CD4-positive, alpha-beta T cell (primary cell): ENCODE measurements at regions not wholly inside any gene's neighbourhood (a gene's known extent, or its start where the extent isn't known, plus 50 kb on each side); places are given as distances from the start of the nearest gene placed in this dataset.

Source experiments
- ATAC-seq: fragments of 200-7000 bp; cut with Tn5 transposase; one replicate; pipeline ENCODE4 v1.10.0; 2022; ENCODE audit warnings: mild to moderate bottlenecking; ENCODE audit not compliant: poor library complexity
- CTCF ChIA-PET: fragments of 350-600 bp; sonication (Branson Sonifier 250); formaldehyde crosslinking; loops from one replicate; lab custom pipeline; 2021; ENCODE audit warnings: antibody characterized with exemption, inconsistent platforms; lab: Charles Lee
- POLR2A ChIA-PET: fragments of 350-600 bp; sonication (Branson Sonifier 250); formaldehyde crosslinking; loops from one replicate; lab custom pipeline; 2021; ENCODE audit warnings: antibody characterized with exemption, inconsistent platforms; lab: Charles Lee
- DNase-seq, 14 experiments: peaks; one replicate each; pipeline ENCODE4 v3.0.0-alpha.2; 2013 to 2020; ENCODE audit warnings: mixed read lengths in 2 of 14
- H3K27ac ChIP-seq, 2 donors: one replicate each; pipeline versions ENCODE4 v1.5.1 to v1.7.0; 2013; ENCODE audit warnings: low read length in 2 of 2, low read depth in 1 of 2, mild to moderate bottlenecking in 1 of 2
- H3K27me3 ChIP-seq, 2 experiments: 1 replicate in 1 of 2; 2 replicates in 1 of 2; pipeline versions ENCODE4 v1.6.1 to v1.7.0; 2013; ENCODE audit warnings: low read length in 2 of 2, control low read depth in 1 of 2, mild to moderate bottlenecking in 1 of 2, moderate library complexity in 1 of 2; ENCODE audit not compliant: insufficient read depth in 2 of 2, control insufficient read depth in 1 of 2
- H3K36me3 ChIP-seq: one replicate; pipeline ENCODE4 v1.6.1; 2013; ENCODE audit warnings: low read length, control low read depth; ENCODE audit not compliant: insufficient read depth
- H3K4me1 ChIP-seq: one replicate; pipeline ENCODE4 v1.6.1; 2013; ENCODE audit warnings: low read length, control low read depth; ENCODE audit not compliant: insufficient read depth
- H3K4me3 ChIP-seq: one replicate; pipeline ENCODE4 v1.5.1; 2013; ENCODE audit warnings: mild to moderate bottlenecking, low read length, moderate library complexity
- H3K9me3 ChIP-seq, 2 experiments: 1 replicate in 1 of 2; 2 replicates in 1 of 2; pipeline versions ENCODE4 v1.6.1 to v1.7.0; 2013; ENCODE audit warnings: low read length in 2 of 2, mild to moderate bottlenecking in 2 of 2, control low read depth in 1 of 2, moderate library complexity in 1 of 2; ENCODE audit not compliant: control insufficient read depth in 1 of 2, insufficient read depth in 1 of 2
- H3K27ac Mint-ChIP-seq: one replicate; pipeline ENCODE4 v1.8.0; 2020; ENCODE audit warnings: mixed read lengths
- H3K27me3 Mint-ChIP-seq: one replicate; pipeline ENCODE4 v1.8.0; 2021; ENCODE audit warnings: mixed read lengths
- H3K36me3 Mint-ChIP-seq: one replicate; pipeline ENCODE4 v1.8.0; 2021; ENCODE audit warnings: low read depth, mixed read lengths
- H3K4me1 Mint-ChIP-seq: one replicate; pipeline ENCODE4 v1.8.0; 2021; ENCODE audit warnings: low read depth, mixed read lengths
- H3K4me3 Mint-ChIP-seq: one replicate; pipeline ENCODE4 v1.8.0; 2020; ENCODE audit warnings: mild to moderate bottlenecking, mixed read lengths
- H3K9me3 Mint-ChIP-seq: one replicate; pipeline ENCODE4 v1.8.0; 2020; ENCODE audit warnings: mixed read lengths
- CTCF ChIP-seq: fragments of 200-600 bp; IDR thresholded peaks from one replicate; pipeline ENCODE4 v1.8.0; 2022; ENCODE audit warnings: antibody characterized with exemption, mild to moderate bottlenecking
- intact Hi-C, 2 experiments: fragments of 100-400 bp; cut with DNase I in 1 of 2; cut with micrococcal nuclease in 1 of 2; formaldehyde crosslinking; loops; one replicate each; pipeline versions ENCODE4 v1.15.1 to v1.9.0; 2023 to 2025; cut with DNase I, micrococcal nuclease

GRCh38 chr6:1257778-1258177 is 54.1 kb upstream of the FOXQ1 start:
- H3K27ac Mint-ChIP-seq: no peak overlapping the region
- H3K4me1 Mint-ChIP-seq: no peaks in the 10 kb centered on the region
- no peaks in the 10 kb centered on the region for H3K36me3 Mint-ChIP-seq
- H3K36me3 ChIP-seq: no peaks in the 10 kb centered on the region
- no peak overlapping the region for H3K4me3 ChIP-seq
- TF ChIP-seq CTCF: no peak
- no peak for DNase-seq
- ChIA-PET POLR2A (no interaction called here), CTCF (no interaction called here)
- no peak overlapping the region for H3K4me3 Mint-ChIP-seq
- peaks cover 0 to 17% of the 10 kb centered on the region in 2 experiments for H3K27me3 ChIP-seq
- no peaks in the 10 kb centered on the region for H3K9me3 Mint-ChIP-seq
- H3K4me1 ChIP-seq: no peaks in the 10 kb centered on the region
- intact Hi-C loops: no loop called here
- no peaks in the 10 kb centered on the region for H3K9me3 ChIP-seq
- peaks cover 35% of the 10 kb centered on the region for H3K27me3 Mint-ChIP-seq
- H3K27ac ChIP-seq: no peak overlapping the region
- no peak for ATAC-seq

GRCh38 chr6:1256435-1257008 is 55.4 kb upstream of the FOXQ1 start:
- H3K27me3 Mint-ChIP-seq: peaks cover 29% of the 10 kb centered on the region
- ATAC-seq (no peak), DNase-seq (no peak)
- no peak overlapping the region for H3K27ac Mint-ChIP-seq
- H3K36me3 ChIP-seq: no peaks in the 10 kb centered on the region
- POLR2A ChIA-PET: no interaction called here
- H3K27ac ChIP-seq: no peak overlapping the region
- H3K9me3 Mint-ChIP-seq: no peaks in the 10 kb centered on the region
- intact Hi-C loops: no loop called here
- H3K27me3 ChIP-seq: peaks cover 0 to 17% of the 10 kb centered on the region in 2 experiments
- no peaks in the 10 kb centered on the region for H3K4me1 ChIP-seq
- no peaks in the 10 kb centered on the region for H3K36me3 Mint-ChIP-seq
- no peaks in the 10 kb centered on the region for H3K4me1 Mint-ChIP-seq
- no peaks in the 10 kb centered on the region for H3K9me3 ChIP-seq
- CTCF ChIA-PET: interaction anchor here (0.6 kb wide), 1 partner anchor 1021 kb away, joined by 3 read pairs; no protein-coding TSS in a partner anchor
- H3K4me3 ChIP-seq: no peak overlapping the region
- H3K4me3 Mint-ChIP-seq: no peak overlapping the region
- TF ChIP-seq CTCF: no peak

GRCh38 chr6:1255636-1256365 is 56.1 kb upstream of the FOXQ1 start:
- no peak for DNase-seq
- Histone ChIP-seq H3K4me1 (no peaks in the 10 kb centered on the region), H3K36me3 (no peaks in the 10 kb centered on the region), H3K27me3 (peaks cover 0 to 17% of the 10 kb centered on the region in 2 experiments), H3K9me3 (peaks cover 0 to 3% of the 10 kb centered on the region in 2 experiments), H3K27ac (no peak overlapping the region), H3K4me3 (no peak overlapping the region)
- CTCF ChIA-PET: interaction anchor here (0.6 kb wide), 1 partner anchor 1021 kb away, joined by 3 read pairs; no protein-coding TSS in a partner anchor
- POLR2A ChIA-PET: no interaction called here
- Mint-ChIP-seq H3K27ac (no peak overlapping the region), H3K4me3 (no peak overlapping the region), H3K4me1 (no peaks in the 10 kb centered on the region), H3K36me3 (no peaks in the 10 kb centered on the region), H3K27me3 (peaks cover 25% of the 10 kb centered on the region), H3K9me3 (no peaks in the 10 kb centered on the region)
- intact Hi-C loops: no loop called here
- TF ChIP-seq CTCF: no peak
- no peak for ATAC-seq
